Lower leg skin (tissue), 3 donors: ENCODE measurements at regions not wholly inside any gene's neighbourhood (a gene's known extent, or its start where the extent isn't known, plus 50 kb on each side); places are given as distances from the start of the nearest gene placed in this dataset.

Source experiments
- CTCF ChIP-seq, 3 donors: fragments of 450-650 bp; IDR thresholded peaks; one replicate each; pipeline ENCODE4 v1.5.1; 2016; ENCODE audit warnings: antibody characterized with exemption in 3 of 3, mild to moderate bottlenecking in 3 of 3, moderate library complexity in 2 of 3
- POLR2A ChIP-seq, 2 donors: fragments of 450-650 bp; IDR thresholded peaks; one replicate each; pipeline ENCODE4 v1.6.1; 2016 to 2017; ENCODE audit warnings: antibody characterized with exemption in 2 of 2, mild to moderate bottlenecking in 1 of 2, moderate library complexity in 1 of 2

DNA sequence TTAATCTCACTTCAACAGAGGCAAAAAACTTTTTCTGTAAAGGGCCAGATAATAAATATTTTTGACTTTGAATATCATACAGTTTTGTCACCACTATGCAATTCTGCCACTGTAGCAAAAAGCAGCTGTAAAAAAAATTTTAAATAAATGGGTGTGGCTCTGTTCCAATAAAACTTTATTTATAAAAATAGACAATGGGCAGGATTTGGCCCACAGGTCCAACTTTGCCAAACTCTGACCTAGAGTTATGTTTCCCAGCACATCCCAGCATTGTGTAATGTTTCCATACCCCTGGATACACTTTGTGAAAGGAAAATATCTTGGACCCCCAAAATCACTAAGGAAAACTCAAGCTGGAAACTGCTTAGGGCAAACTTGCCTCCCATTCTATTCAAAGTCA, 94.9 kb upstream of the USP38 start:
- TF ChIP-seq CTCF (IDR thresholded peaks at IDR 0.05) (no peak), POLR2A (IDR thresholded peaks at IDR 0.05) (no peak)
